Activated CD8-positive, alpha-beta memory T cell treated with anti-CD3 and anti-CD28 coated beads, Interleukin-2, amount 50 U/mL, for 24 hours (primary cell): ENCODE measurements at regions not wholly inside any gene's neighbourhood (a gene's known extent, or its start where the extent isn't known, plus 50 kb on each side); places are given as distances from the start of the nearest gene placed in this dataset.
"Not testable (repeated sequence)": the region's sequence is repeated elsewhere in the genome, so short reads cannot be mapped to it uniquely, and the experiment has no call there.

Experiments used
- DNase-seq: peaks from one replicate; pipeline ENCODE4 v3.0.0-alpha.2; 2020; ENCODE audit errors: extremely low read depth

- not testable (repeated sequence) for DNase-seq
Observed at GRCh38 chr15:85196697-85197096, 183.7 kb upstream of the AKAP13 start.

GRCh38 chr15:85197582-85197981 is 182.8 kb upstream of the AKAP13 start:
- not testable (repeated sequence) for DNase-seq

GRCh38 chr15:85198432-85198831 is 182.0 kb upstream of the AKAP13 start:
- DNase-seq: not testable (repeated sequence)

GRCh38 chr15:85200215-85200614 is 180.2 kb upstream of the AKAP13 start:
- not testable (repeated sequence) for DNase-seq

- DNase-seq: not testable (repeated sequence)
Observed at GRCh38 chr15:85201118-85201793, 179.1 kb upstream of the AKAP13 start.

GRCh38 chr15:85204481-85204880 is 175.9 kb upstream of the AKAP13 start:
- DNase-seq: not testable (repeated sequence)

GRCh38 chr15:85233791-85234325 is 146.5 kb upstream of the AKAP13 start:
- DNase-seq: not testable (repeated sequence)

GRCh38 chr15:85234450-85235196 is 145.8 kb upstream of the AKAP13 start:
- DNase-seq: not testable (repeated sequence)

- not testable (repeated sequence) for DNase-seq
Observed at GRCh38 chr15:85244056-85244455, 136.3 kb upstream of the AKAP13 start.

GRCh38 chr15:85250938-85251542 is 129.4 kb upstream of the AKAP13 start:
- DNase-seq: not testable (repeated sequence)

- not testable (repeated sequence) for DNase-seq
Observed at GRCh38 chr15:85253196-85253915, 127.0 kb upstream of the AKAP13 start.

- not testable (repeated sequence) for DNase-seq
Observed at GRCh38 chr15:85254961-85255360, 125.4 kb upstream of the AKAP13 start.

GRCh38 chr15:85255502-85255901 is 124.9 kb upstream of the AKAP13 start:
- DNase-seq: not testable (repeated sequence)

- not testable (repeated sequence) for DNase-seq
Observed at GRCh38 chr15:85256009-85256997, 124.1 kb upstream of the AKAP13 start.

- not testable (repeated sequence) for DNase-seq
Observed at GRCh38 chr15:85258062-85258445, 122.3 kb upstream of the AKAP13 start.

- DNase-seq: not testable (repeated sequence)
Observed at GRCh38 chr15:85258559-85259209, 121.7 kb upstream of the AKAP13 start.

GRCh38 chr15:85260526-85260925 is 119.9 kb upstream of the AKAP13 start:
- DNase-seq: not testable (repeated sequence)

- DNase-seq: not testable (repeated sequence)
Observed at GRCh38 chr15:85262461-85263055, 117.8 kb upstream of the AKAP13 start.

GRCh38 chr15:85263842-85264440 is 116.5 kb upstream of the AKAP13 start:
- not testable (repeated sequence) for DNase-seq
